Fibroblast of villous mesenchyme (primary cell): ENCODE measurements at regions not wholly inside any gene's neighbourhood (a gene's known extent, or its start where the extent isn't known, plus 50 kb on each side); places are given as distances from the start of the nearest gene placed in this dataset.
A peak's percentile ranks its signal among the peaks of the same experiment; 100 is the strongest.

Experiments used
- DNase-seq: peaks from one replicate; pipeline ENCODE4 v3.0.0-alpha.2; 2010; ENCODE audit warnings: low read depth
- H3K4me3 ChIP-seq: 2 replicates; pipeline ENCODE4 v1.5.1; 2011; ENCODE audit warnings: low read depth, mild to moderate bottlenecking, low read length
- TF ChIP-seq, protein P1 (sequence below): IDR thresholded peaks from 2 replicates; pipeline ENCODE4 v1.5.1; 2012; ENCODE audit warnings: low read depth, mild to moderate bottlenecking, low read length; ENCODE audit not compliant: insufficient read depth

DNA sequence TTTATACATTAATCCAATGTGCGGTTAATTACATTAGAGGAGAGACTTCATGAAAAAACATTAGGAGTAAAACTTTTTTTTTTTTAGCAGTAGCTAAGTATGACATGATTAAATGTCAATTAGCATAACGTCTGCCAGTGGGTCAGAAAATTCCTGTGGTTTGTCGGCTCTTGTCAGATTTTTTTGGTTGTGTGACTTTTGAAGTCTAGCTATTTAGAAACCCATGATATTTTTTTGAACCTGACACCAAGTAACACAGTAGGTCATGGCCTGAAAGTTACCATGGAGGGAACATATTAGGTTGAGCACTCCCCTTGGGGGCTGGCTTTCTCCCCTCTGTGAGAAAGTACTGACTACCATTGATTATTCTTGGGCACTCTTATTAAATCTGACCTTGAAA lies 84.8 kb upstream of the ALDH1A1 start:
- H3K4me3 ChIP-seq: no peak overlapping the region
- no peak for DNase-seq
- TF ChIP-seq, protein P1, sequence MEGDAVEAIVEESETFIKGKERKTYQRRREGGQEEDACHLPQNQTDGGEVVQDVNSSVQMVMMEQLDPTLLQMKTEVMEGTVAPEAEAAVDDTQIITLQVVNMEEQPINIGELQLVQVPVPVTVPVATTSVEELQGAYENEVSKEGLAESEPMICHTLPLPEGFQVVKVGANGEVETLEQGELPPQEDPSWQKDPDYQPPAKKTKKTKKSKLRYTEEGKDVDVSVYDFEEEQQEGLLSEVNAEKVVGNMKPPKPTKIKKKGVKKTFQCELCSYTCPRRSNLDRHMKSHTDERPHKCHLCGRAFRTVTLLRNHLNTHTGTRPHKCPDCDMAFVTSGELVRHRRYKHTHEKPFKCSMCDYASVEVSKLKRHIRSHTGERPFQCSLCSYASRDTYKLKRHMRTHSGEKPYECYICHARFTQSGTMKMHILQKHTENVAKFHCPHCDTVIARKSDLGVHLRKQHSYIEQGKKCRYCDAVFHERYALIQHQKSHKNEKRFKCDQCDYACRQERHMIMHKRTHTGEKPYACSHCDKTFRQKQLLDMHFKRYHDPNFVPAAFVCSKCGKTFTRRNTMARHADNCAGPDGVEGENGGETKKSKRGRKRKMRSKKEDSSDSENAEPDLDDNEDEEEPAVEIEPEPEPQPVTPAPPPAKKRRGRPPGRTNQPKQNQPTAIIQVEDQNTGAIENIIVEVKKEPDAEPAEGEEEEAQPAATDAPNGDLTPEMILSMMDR: no peak

DNA sequence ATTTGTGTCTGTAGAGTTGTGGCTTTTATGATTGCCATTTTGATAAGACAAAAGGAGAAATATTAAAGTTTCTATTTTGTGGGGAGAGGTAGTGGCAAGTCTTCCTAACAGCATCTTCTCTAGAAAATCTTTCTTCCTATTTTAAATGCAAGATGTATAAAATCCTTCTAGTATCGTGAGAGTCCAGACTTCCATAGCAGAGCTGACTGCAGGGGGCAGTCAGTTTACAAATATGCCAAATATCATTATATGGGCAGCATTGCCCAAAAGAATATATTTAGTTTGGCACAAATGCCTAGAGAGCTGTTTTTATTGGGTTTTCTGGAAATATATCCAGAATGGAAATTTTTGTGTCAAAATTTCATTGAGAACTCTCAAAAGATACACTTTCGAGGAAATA lies 82.1 kb upstream of the ALDH1A1 start:
- DNase-seq: no peak
- TF ChIP-seq, protein P1: no peak
- no peak overlapping the region for H3K4me3 ChIP-seq

DNA sequence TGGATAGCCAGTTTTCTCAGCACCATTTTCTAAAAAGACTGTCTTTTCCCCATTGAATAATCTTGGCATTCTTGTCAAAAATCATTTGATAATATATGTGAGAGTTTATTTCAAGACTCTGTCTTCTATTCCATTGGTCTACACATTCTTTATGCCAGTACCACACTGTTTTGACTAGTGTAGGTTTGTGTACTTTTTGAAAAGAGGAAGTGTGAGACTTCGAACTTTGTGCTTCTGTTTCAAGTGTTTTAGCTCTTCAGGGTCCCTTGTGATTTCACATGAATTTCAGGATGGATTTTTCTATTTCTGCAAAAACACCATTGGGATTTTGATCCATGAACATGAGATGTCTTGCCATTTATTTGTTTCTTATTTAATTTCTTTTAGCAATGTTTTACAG lies 78.5 kb upstream of the ALDH1A1 start:
- DNase-seq: no peak
- TF ChIP-seq, protein P1: no peak
- H3K4me3 ChIP-seq: no peak overlapping the region

DNA sequence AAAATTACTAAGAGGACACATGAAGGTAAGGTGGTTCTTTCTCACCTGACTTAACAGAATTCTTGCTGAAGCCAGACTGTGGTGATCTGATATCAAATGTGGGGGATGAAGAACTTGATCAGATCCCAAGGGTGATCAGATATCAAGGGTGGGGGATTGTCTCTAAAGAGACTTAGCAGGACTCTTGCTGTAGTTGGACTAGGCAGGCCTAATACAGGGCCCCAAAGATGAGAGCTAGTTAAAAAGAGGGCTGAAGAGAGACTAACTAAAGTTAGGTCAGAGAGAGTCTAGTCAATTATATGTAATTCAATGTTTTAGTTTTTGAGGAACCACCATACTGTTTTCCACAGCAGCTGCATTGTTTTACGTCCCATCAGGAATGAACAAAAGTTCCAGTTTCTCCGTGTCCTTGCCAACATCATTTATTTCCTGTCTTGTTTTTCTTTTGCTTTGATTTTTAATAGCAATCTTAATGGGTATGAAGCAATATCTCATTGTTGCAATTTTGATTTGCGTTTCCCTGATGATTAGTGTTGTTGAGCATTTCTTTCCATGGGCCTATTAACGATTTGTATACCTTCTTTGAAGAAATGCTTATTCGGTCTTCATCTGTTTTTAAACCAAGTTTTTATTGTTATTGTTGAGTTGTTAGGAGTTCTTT lies 77.6 kb upstream of the ALDH1A1 start:
- TF ChIP-seq, protein P1: no peak
- H3K4me3 ChIP-seq: no peak overlapping the region
- peak; percentile 37 for DNase-seq

DNA sequence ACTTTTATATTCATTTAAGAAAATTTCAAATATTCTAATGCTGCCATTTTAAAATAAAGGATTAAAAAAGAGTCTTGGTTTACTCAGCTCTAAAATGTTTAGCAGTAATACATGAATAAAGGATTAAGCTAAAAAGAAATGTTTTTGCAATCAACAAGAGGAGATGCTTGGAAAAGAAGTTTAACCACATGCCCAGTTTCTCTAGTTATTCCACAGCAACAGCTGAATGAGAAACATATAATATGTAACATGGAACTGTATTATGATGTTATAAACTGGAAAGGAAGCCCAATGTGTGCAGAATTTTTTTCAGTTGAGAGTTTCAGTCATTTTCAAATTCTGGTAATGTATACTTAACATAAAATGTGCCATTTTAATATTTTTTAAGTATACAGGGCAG lies 76.5 kb upstream of the ALDH1A1 start:
- no peak overlapping the region for H3K4me3 ChIP-seq
- no peak for DNase-seq
- TF ChIP-seq, protein P1: no peak

DNA sequence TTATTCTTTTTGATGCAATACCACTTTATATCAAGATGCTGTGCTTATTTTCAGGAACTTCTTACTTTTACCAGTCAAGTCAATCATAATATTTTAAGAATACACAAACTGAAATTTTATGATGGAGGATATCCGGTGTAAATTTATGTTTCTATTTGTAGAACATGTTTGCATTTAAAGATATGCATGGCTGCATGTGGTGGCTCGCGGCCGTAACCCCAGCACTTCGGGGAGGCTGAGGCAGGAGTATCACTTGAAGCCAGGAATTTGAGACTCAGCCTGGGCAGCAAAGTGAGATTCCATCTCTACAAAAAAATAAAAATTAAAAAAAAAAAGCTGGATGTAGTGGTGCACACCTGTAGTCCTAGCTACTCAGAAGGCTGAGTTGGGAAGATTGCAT lies 73.5 kb upstream of the ALDH1A1 start:
- TF ChIP-seq, protein P1: no peak
- H3K4me3 ChIP-seq: no peak overlapping the region
- DNase-seq: no peak

DNA sequence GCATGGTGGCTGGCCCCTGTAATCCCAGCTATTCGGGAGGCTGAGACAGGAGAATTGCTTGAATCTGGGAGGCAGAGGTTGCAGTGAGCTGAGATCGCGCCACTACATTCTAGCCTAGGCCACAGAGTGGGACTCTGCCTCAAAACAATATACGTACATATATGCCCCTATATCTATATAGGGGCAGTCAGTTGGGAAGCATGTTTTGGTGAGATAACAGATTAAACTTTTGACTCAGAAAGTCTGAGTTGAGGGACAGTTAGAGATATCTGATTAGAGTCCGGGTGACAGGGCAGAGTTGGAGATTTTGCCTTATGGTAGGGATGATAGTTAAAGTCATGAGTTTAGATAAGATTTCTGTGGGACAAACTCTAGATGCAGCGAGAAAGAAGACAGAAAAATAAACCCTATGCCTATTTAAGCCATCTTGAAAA lies 71.8 kb upstream of the ALDH1A1 start:
- TF ChIP-seq, protein P1: no peak
- H3K4me3 ChIP-seq: no peak overlapping the region
- DNase-seq: no peak
